GM12801 (cell line): ENCODE measurements at regions not wholly inside any gene's neighbourhood (a gene's known extent, or its start where the extent isn't known, plus 50 kb on each side); places are given as distances from the start of the nearest gene placed in this dataset.

Experiments used
- TF ChIP-seq, protein P1 (sequence below): IDR thresholded peaks from one replicate; pipeline ENCODE4 v1.5.1; 2011; ENCODE audit warnings: control low read depth; ENCODE audit not compliant: insufficient read length; ENCODE audit errors: extremely low read depth

GRCh38 chr15:38829086-38829485 lies 264.5 kb upstream of the RASGRP1 start:
- TF ChIP-seq, protein P1, sequence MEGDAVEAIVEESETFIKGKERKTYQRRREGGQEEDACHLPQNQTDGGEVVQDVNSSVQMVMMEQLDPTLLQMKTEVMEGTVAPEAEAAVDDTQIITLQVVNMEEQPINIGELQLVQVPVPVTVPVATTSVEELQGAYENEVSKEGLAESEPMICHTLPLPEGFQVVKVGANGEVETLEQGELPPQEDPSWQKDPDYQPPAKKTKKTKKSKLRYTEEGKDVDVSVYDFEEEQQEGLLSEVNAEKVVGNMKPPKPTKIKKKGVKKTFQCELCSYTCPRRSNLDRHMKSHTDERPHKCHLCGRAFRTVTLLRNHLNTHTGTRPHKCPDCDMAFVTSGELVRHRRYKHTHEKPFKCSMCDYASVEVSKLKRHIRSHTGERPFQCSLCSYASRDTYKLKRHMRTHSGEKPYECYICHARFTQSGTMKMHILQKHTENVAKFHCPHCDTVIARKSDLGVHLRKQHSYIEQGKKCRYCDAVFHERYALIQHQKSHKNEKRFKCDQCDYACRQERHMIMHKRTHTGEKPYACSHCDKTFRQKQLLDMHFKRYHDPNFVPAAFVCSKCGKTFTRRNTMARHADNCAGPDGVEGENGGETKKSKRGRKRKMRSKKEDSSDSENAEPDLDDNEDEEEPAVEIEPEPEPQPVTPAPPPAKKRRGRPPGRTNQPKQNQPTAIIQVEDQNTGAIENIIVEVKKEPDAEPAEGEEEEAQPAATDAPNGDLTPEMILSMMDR = no peak

- TF ChIP-seq, protein P1 = no peak
These were observed 277.6 kb upstream of the RASGRP1 start for GRCh38 chr15:38842226-38842625.

GRCh38 chr15:38843051-38843501 lies 278.5 kb upstream of the RASGRP1 start:
- TF ChIP-seq, protein P1 = no peak

DNA sequence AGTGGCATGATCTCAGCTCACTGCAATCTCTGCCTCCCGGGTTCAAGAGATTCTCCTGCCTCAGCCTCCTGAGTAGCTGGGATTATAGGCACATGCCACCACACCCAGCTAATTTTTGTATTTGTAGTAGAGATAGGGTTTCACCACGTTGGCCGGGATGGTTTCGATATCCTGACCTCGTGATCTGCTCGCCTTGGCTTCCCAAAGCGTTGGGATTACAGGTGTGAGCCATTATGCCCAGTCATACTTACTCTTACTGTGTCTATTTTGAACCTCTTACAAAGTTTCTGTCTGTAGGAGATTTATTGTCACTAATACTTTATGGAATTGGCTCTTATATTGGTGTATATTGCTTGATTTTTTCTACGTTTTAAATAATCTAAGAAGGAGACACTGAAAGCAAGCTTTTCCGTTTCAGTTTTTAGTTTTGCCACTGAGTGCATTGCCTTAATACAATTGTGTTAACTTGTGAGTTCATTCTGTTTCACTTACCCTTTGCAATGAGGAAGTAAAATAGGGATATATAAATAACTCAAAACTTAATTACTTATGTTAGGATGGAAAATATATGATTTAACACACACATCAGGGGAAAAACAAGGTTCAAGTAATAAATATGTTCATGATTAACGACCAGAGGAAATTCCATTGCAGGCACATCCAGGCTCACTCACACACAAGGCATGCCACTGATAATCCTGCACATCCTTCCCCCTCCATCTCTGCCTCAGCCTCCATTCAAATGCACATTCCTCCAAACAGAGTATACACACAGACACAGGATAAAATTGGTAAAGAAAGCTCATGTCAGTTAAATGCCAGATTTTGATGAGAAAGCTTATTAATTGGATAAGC lies 279.3 kb upstream of the RASGRP1 start:
- TF ChIP-seq, protein P1 = no peak

DNA sequence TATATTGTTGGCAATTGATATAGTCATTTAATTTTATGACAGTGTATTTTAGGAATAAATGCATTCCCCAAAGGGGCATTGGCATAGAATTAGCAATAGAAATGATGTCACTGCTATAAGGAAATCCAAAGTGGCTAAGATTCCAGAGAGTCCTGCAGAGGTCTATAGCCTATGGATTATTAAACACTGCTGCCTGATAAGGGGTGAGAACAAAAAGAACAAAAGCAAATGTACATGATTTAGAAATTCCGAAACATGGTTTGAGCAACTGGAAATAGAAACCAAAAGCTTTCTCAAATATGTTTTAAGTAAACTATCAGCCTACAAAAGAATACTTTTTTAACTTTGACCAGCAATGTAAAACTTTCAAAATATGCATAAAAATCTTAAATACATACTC lies 280.1 kb upstream of the RASGRP1 start:
- TF ChIP-seq, protein P1 = no peak

GRCh38 chr15:38846346-38846745 lies 281.7 kb upstream of the RASGRP1 start:
- TF ChIP-seq, protein P1 = no peak

- TF ChIP-seq, protein P1 = no peak
These were observed 283.1 kb upstream of the RASGRP1 start for GRCh38 chr15:38847666-38848065.
